ENCODE measurements at regions not wholly inside any gene's neighbourhood (a gene's known extent, or its start where the extent isn't known, plus 50 kb on each side); places are given as distances from the start of the nearest gene placed in this dataset.

DNA sequence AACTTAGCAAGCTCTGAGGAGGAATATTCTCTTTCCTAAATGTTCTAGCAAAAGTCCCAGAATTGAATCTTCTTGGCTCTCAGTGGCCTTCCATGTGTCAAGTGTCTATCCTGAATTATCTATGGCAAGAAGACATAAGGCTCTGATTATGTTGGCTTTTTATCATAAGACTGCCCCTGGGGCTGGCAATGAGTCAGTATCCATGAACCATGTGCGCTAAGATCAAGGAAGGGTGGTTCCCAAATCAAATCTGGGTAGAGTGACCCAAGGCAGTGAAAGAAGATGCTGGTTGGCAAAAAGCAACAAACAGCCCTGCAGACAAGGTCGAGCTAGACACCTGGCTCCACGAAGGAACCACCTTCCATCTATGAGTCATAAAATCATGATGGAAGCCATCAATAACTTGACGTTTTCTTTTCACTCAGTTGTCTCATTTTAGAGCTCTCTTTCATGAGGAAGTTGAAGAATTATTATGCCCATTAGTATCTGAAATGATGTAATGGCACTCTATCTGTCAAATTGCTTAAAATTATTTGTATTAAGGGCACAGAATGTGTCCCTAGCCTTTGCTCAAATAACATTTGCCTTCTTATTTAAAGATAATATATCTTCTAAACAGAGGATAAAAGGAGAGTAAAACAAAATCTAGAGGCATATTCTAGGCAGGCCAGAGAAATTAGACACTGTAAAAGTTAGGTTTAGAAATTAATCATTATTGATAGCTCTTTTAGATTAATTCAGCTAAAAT lies 657.7 kb upstream of the GOT2 start:
- Histone ChIP-seq H3K27ac (ENCODE audit: low read depth) (no peak overlapping the region), H3F3A (replicated peaks; ENCODE audit: low read depth) (no peaks in the 10 kb centered on the region), H3K4me1 (ENCODE audit: insufficient read depth) (peaks cover 12% of the 10 kb centered on the region; the same call in 1 of the 2 replicates), H3K9me2 (ENCODE audit: insufficient read depth) (peaks cover 3% of the 10 kb centered on the region; the same call in 1 of the 2 replicates), H3K36me3 (ENCODE audit: insufficient read depth) (no peaks in the 10 kb centered on the region), H2AFZ (no peak overlapping the region), H4K20me1 (replicated peaks; ENCODE audit: insufficient read depth) (no peaks in the 10 kb centered on the region), H3K79me2 (replicated peaks; ENCODE audit: insufficient read depth) (no peaks in the 10 kb centered on the region), H3K27me3 (ENCODE audit: insufficient read depth) (no peaks in the 10 kb centered on the region), H3K4me3 (no peak overlapping the region), H3K4me2 (no peak overlapping the region)
- Mint-ChIP-seq H3K27ac (no peak overlapping the region), H3K4me3 (no peak overlapping the region), H3K4me1 (peaks cover 18% of the 10 kb centered on the region), H3K36me3 (ENCODE audit: low read depth) (no peaks in the 10 kb centered on the region), H3K9me3 (no peaks in the 10 kb centered on the region), H3K27me3 (ENCODE audit: insufficient read depth, low read depth, poor library complexity) (peaks cover 3% of the 10 kb centered on the region)
- TF ChIP-seq EZH2phosphoT487 (IDR thresholded peaks at IDR 0.05; ENCODE audit: unreplicated experiment) = no peak
- no peak for TF ChIP-seq CREB1 (CRISPR knock-in tag; IDR thresholded peaks at IDR 0.05; ENCODE audit: low read depth)
- no peak for TF ChIP-seq NANOG (IDR thresholded peaks at IDR 0.05; ENCODE audit: borderline replicate concordance)
- TF ChIP-seq JUNB (IDR thresholded peaks at IDR 0.05; ENCODE audit: unreplicated experiment) = no peak
- no peak for TF ChIP-seq REST (IDR thresholded peaks at IDR 0.05; ENCODE audit: unreplicated experiment)
- no peak for TF ChIP-seq ZNF462 (CRISPR knock-in tag; IDR thresholded peaks at IDR 0.05)
- TF ChIP-seq ZNF331 (CRISPR knock-in tag; IDR thresholded peaks at IDR 0.05; ENCODE audit: low read depth) = no peak
- no peak for DNase-seq (ENCODE audit: low spot score)
- no peak for ATAC-seq
